ENCODE measurements at regions not wholly inside any gene's neighbourhood (a gene's known extent, or its start where the extent isn't known, plus 50 kb on each side); places are given as distances from the start of the nearest gene placed in this dataset.

- H3K79me2 ChIP-seq (ENCODE audit: insufficient read depth, low read length), result no peaks in the 10 kb centered on the region
- no peak overlapping the region for H3K27ac ChIP-seq (ENCODE audit: low read length)
- H3K4me3 ChIP-seq (ENCODE audit: low read depth in 1 of 2, low read length in 2 of 2), result no peak overlapping the region
- no peaks in the 10 kb centered on the region for H3K27me3 ChIP-seq (ENCODE audit: insufficient read depth, low read length, poor library complexity)
- no peak for DNase-seq
- no peaks in the 10 kb centered on the region for H3K36me3 ChIP-seq (ENCODE audit: insufficient read depth, low read length)
- H3K4me2 ChIP-seq (ENCODE audit: insufficient read depth, low read length), result no peak overlapping the region
- H2AFZ ChIP-seq (ENCODE audit: low read depth, low read length), result no peak overlapping the region
- H3K9me3 ChIP-seq (ENCODE audit: insufficient read depth, low read length, severe bottlenecking), result no peaks in the 10 kb centered on the region
- no peak for TF ChIP-seq EZH2 (IDR thresholded peaks at IDR 0.05; ENCODE audit: borderline replicate concordance, low read depth, low read length, severe bottlenecking)
- TF ChIP-seq CTCF (IDR thresholded peaks at IDR 0.05; ENCODE audit: borderline replicate concordance, extremely low read depth, low read length, poor library complexity, severe bottlenecking), result no peak
- H3K9ac ChIP-seq (ENCODE audit: low read depth, low read length), result no peak overlapping the region
- H3K4me1 ChIP-seq (ENCODE audit: insufficient read depth, low read length), result no peaks in the 10 kb centered on the region
- no peak for ATAC-seq (ENCODE audit: insufficient read depth, low read depth)
- H4K20me1 ChIP-seq (ENCODE audit: insufficient read depth, low read length), result no peaks in the 10 kb centered on the region
Observed at GRCh38 chr4:126758493-126758892, 874.3 kb upstream of the INTU start.

- no peak for TF ChIP-seq CTCF (IDR thresholded peaks at IDR 0.05; ENCODE audit: borderline replicate concordance, extremely low read depth, low read length, poor library complexity, severe bottlenecking)
- TF ChIP-seq EZH2 (IDR thresholded peaks at IDR 0.05; ENCODE audit: borderline replicate concordance, low read depth, low read length, severe bottlenecking), result no peak
- Histone ChIP-seq H3K79me2 (ENCODE audit: insufficient read depth, low read length) (no peaks in the 10 kb centered on the region), H3K36me3 (ENCODE audit: insufficient read depth, low read length) (no peaks in the 10 kb centered on the region), H3K4me1 (ENCODE audit: insufficient read depth, low read length) (no peaks in the 10 kb centered on the region), H3K4me2 (ENCODE audit: insufficient read depth, low read length) (no peak overlapping the region), H3K27me3 (ENCODE audit: insufficient read depth, low read length, poor library complexity) (no peaks in the 10 kb centered on the region), H2AFZ (ENCODE audit: low read depth, low read length) (no peak overlapping the region), H4K20me1 (ENCODE audit: insufficient read depth, low read length) (no peaks in the 10 kb centered on the region), H3K9ac (ENCODE audit: low read depth, low read length) (no peak overlapping the region), H3K4me3 (ENCODE audit: low read depth in 1 of 2, low read length in 2 of 2) (no peak overlapping the region), H3K9me3 (ENCODE audit: insufficient read depth, low read length, severe bottlenecking) (no peaks in the 10 kb centered on the region), H3K27ac (ENCODE audit: low read length) (no peak overlapping the region)
- ATAC-seq (ENCODE audit: insufficient read depth, low read depth) (no peak), DNase-seq (no peak)
Observed at GRCh38 chr4:126761947-126762662, 870.7 kb upstream of the INTU start.

GRCh38 chr4:126762663-126763247 lies 870.0 kb upstream of the INTU start:
- Histone ChIP-seq H3K79me2 (ENCODE audit: insufficient read depth, low read length) (no peaks in the 10 kb centered on the region), H3K36me3 (ENCODE audit: insufficient read depth, low read length) (no peaks in the 10 kb centered on the region), H3K27me3 (ENCODE audit: insufficient read depth, low read length, poor library complexity) (no peaks in the 10 kb centered on the region), H4K20me1 (ENCODE audit: insufficient read depth, low read length) (no peaks in the 10 kb centered on the region), H3K4me3 (ENCODE audit: low read depth in 1 of 2, low read length in 2 of 2) (no peak overlapping the region), H3K4me1 (ENCODE audit: insufficient read depth, low read length) (no peaks in the 10 kb centered on the region), H3K27ac (ENCODE audit: low read length) (no peak overlapping the region), H2AFZ (ENCODE audit: low read depth, low read length) (no peak overlapping the region), H3K4me2 (ENCODE audit: insufficient read depth, low read length) (no peak overlapping the region), H3K9me3 (ENCODE audit: insufficient read depth, low read length, severe bottlenecking) (no peaks in the 10 kb centered on the region), H3K9ac (ENCODE audit: low read depth, low read length) (no peak overlapping the region)
- ATAC-seq (ENCODE audit: insufficient read depth, low read depth) (no peak), DNase-seq (no peak)
- TF ChIP-seq CTCF (IDR thresholded peaks at IDR 0.05; ENCODE audit: borderline replicate concordance, extremely low read depth, low read length, poor library complexity, severe bottlenecking) (no peak), EZH2 (IDR thresholded peaks at IDR 0.05; ENCODE audit: borderline replicate concordance, low read depth, low read length, severe bottlenecking) (no peak)
